ENCODE measurements at regions not wholly inside any gene's neighbourhood (a gene's known extent, or its start where the extent isn't known, plus 50 kb on each side); places are given as distances from the start of the nearest gene placed in this dataset.

GRCh38 chr16:65490286-65490685 is 368.4 kb upstream of the CDH11 start:
- Histone ChIP-seq H3K9me3 (no peaks in the 10 kb centered on the region), H3K27ac (no peak overlapping the region), H3K27me3 (no peaks in the 10 kb centered on the region), H3K4me3 (no peak overlapping the region), H3K4me1 (no peaks in the 10 kb centered on the region), H3K36me3 (no peaks in the 10 kb centered on the region)
- DNase-seq, result no peak
- TF ChIP-seq CTCF (IDR thresholded peaks at IDR 0.05), result no peak
- no peak for TF ChIP-seq POLR2A (IDR thresholded peaks at IDR 0.05)
- intact Hi-C loops (cut with DNase I; ENCODE audit: low total_unique reads), result no loop called here

GRCh38 chr16:65489531-65490023 is 367.7 kb upstream of the CDH11 start:
- TF ChIP-seq CTCF (IDR thresholded peaks at IDR 0.05), result no peak
- TF ChIP-seq POLR2A (IDR thresholded peaks at IDR 0.05), result no peak
- Histone ChIP-seq H3K9me3 (no peaks in the 10 kb centered on the region), H3K27me3 (no peaks in the 10 kb centered on the region), H3K4me3 (no peak overlapping the region), H3K36me3 (no peaks in the 10 kb centered on the region), H3K4me1 (no peaks in the 10 kb centered on the region), H3K27ac (no peak overlapping the region)
- DNase-seq, result no peak
- intact Hi-C loops (cut with DNase I; ENCODE audit: low total_unique reads), result no loop called here

GRCh38 chr16:65487231-65487630 is 365.4 kb upstream of the CDH11 start:
- Histone ChIP-seq H3K36me3 (no peaks in the 10 kb centered on the region), H3K4me1 (no peaks in the 10 kb centered on the region), H3K27me3 (no peaks in the 10 kb centered on the region), H3K9me3 (no peaks in the 10 kb centered on the region), H3K4me3 (no peak overlapping the region), H3K27ac (no peak overlapping the region)
- no peak for TF ChIP-seq CTCF (IDR thresholded peaks at IDR 0.05)
- no peak for TF ChIP-seq POLR2A (IDR thresholded peaks at IDR 0.05)
- no peak for DNase-seq
- intact Hi-C loops (cut with DNase I; ENCODE audit: low total_unique reads), result no loop called here

- H3K36me3 ChIP-seq, result no peaks in the 10 kb centered on the region
- H3K4me1 ChIP-seq, result no peaks in the 10 kb centered on the region
- H3K9me3 ChIP-seq, result no peaks in the 10 kb centered on the region
- H3K27me3 ChIP-seq, result no peaks in the 10 kb centered on the region
- DNase-seq, result no peak
- intact Hi-C loops (cut with DNase I; ENCODE audit: low total_unique reads), result no loop called here
- no peak overlapping the region for H3K4me3 ChIP-seq
- no peak overlapping the region for H3K27ac ChIP-seq
- no peak for TF ChIP-seq CTCF (IDR thresholded peaks at IDR 0.05)
- no peak for TF ChIP-seq POLR2A (IDR thresholded peaks at IDR 0.05)
Observed at GRCh38 chr16:65481956-65482355, 360.1 kb upstream of the CDH11 start.

GRCh38 chr16:65480281-65481091 is 358.6 kb upstream of the CDH11 start:
- no peak for DNase-seq
- no peak overlapping the region for H3K4me3 ChIP-seq
- no peaks in the 10 kb centered on the region for H3K9me3 ChIP-seq
- H3K36me3 ChIP-seq, result no peaks in the 10 kb centered on the region
- TF ChIP-seq POLR2A (IDR thresholded peaks at IDR 0.05) (no peak), CTCF (IDR thresholded peaks at IDR 0.05) (no peak)
- intact Hi-C loops (cut with DNase I; ENCODE audit: low total_unique reads), result no loop called here
- no peaks in the 10 kb centered on the region for H3K27me3 ChIP-seq
- no peaks in the 10 kb centered on the region for H3K4me1 ChIP-seq
- no peak overlapping the region for H3K27ac ChIP-seq

Measured in uterus (tissue), 3 donors.